ENCODE measurements at regions not wholly inside any gene's neighbourhood (a gene's known extent, or its start where the extent isn't known, plus 50 kb on each side); places are given as distances from the start of the nearest gene placed in this dataset.

DNA sequence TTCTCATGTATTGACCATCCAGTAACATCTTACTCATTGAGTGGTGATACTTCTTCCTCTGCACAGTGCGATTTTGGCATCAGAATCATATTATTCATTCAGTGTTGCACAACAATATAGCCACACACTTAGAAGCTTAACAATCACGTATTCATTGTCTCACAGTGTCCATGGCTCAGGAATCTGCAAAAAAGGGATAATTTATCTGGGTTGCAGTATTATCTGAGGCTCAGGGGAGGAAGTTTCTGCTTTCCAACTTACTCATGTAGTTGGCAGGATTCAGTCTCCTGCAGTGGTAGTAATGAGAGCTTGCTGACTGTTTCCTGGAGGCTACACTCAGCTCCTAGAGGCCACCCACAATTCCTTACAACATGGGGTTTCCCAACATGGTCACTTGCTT is 803.6 kb downstream of the SORCS1 start:
- no peak for TF ChIP-seq POLR2AphosphoS5 (IDR thresholded peaks at IDR 0.05; ENCODE audit: insufficient read depth in 1 of 2, low read depth in 1 of 2)
- TF ChIP-seq, protein P1, sequence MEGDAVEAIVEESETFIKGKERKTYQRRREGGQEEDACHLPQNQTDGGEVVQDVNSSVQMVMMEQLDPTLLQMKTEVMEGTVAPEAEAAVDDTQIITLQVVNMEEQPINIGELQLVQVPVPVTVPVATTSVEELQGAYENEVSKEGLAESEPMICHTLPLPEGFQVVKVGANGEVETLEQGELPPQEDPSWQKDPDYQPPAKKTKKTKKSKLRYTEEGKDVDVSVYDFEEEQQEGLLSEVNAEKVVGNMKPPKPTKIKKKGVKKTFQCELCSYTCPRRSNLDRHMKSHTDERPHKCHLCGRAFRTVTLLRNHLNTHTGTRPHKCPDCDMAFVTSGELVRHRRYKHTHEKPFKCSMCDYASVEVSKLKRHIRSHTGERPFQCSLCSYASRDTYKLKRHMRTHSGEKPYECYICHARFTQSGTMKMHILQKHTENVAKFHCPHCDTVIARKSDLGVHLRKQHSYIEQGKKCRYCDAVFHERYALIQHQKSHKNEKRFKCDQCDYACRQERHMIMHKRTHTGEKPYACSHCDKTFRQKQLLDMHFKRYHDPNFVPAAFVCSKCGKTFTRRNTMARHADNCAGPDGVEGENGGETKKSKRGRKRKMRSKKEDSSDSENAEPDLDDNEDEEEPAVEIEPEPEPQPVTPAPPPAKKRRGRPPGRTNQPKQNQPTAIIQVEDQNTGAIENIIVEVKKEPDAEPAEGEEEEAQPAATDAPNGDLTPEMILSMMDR (IDR thresholded peaks at IDR 0.05): no peak
